ENCODE measurements at regions not wholly inside any gene's neighbourhood (a gene's known extent, or its start where the extent isn't known, plus 50 kb on each side); places are given as distances from the start of the nearest gene placed in this dataset.

DNA sequence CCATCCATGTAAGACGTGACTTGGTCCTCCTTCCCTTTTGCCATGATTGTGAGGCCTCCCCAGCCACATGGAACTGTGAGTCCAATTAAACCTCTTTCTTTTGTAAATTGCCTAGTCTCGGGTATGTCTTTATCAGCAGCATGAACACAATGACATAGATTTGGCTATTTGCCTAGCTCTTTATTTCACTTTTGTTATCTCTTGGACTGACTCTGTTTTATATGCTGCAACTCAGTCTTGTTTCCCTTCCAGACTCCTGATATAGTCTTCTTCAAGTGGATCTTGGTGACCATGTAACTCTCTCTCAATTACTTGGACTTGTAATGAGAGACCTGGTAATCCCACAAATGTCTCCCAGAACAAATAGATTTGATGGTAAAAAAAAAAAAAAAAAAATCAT, 627.6 kb downstream of the CCDC85A start:
- no peak overlapping the region for H3K4me3 ChIP-seq (ENCODE audit: low read length)
- H3K79me2 ChIP-seq (ENCODE audit: low read length), result no peaks in the 10 kb centered on the region
- H3K9me3 ChIP-seq (ENCODE audit: low read length), result no peaks in the 10 kb centered on the region
- H3K27ac ChIP-seq (ENCODE audit: low read length), result no peak overlapping the region
- no peak overlapping the region for H3K4me2 ChIP-seq (ENCODE audit: low read length)
- intact Hi-C loops (cut with micrococcal nuclease), result no loop called here
- H2AFZ ChIP-seq (ENCODE audit: low read length), result no peak overlapping the region
- H3K4me1 ChIP-seq (ENCODE audit: insufficient read depth, low read length), result peaks cover 27% of the 10 kb centered on the region
- ATAC-seq (no peak), DNase-seq (no peak)
- POLR2A ChIA-PET (ENCODE audit: unreplicated experiment), result no interaction called here
- H3K27me3 ChIP-seq (ENCODE audit: low read length), result no peaks in the 10 kb centered on the region
- no peaks in the 10 kb centered on the region for H3F3A ChIP-seq (ENCODE audit: low read length, unreplicated experiment)
- H3K9me2 ChIP-seq (replicated peaks; ENCODE audit: low read length), result no peaks in the 10 kb centered on the region
- H3K36me3 ChIP-seq (ENCODE audit: low read depth, low read length), result no peaks in the 10 kb centered on the region
- BruUV-seq (replicated peaks), result no TSS peak
- CTCF ChIA-PET, result no interaction called here
- TF ChIP-seq, protein P1, sequence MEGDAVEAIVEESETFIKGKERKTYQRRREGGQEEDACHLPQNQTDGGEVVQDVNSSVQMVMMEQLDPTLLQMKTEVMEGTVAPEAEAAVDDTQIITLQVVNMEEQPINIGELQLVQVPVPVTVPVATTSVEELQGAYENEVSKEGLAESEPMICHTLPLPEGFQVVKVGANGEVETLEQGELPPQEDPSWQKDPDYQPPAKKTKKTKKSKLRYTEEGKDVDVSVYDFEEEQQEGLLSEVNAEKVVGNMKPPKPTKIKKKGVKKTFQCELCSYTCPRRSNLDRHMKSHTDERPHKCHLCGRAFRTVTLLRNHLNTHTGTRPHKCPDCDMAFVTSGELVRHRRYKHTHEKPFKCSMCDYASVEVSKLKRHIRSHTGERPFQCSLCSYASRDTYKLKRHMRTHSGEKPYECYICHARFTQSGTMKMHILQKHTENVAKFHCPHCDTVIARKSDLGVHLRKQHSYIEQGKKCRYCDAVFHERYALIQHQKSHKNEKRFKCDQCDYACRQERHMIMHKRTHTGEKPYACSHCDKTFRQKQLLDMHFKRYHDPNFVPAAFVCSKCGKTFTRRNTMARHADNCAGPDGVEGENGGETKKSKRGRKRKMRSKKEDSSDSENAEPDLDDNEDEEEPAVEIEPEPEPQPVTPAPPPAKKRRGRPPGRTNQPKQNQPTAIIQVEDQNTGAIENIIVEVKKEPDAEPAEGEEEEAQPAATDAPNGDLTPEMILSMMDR (conservative IDR thresholded peaks at IDR 0.05; ENCODE audit: low read depth, low read length), result no peak
- no peak for TF ChIP-seq EZH2 (IDR thresholded peaks at IDR 0.05; ENCODE audit: low read length, unreplicated experiment)
- TF ChIP-seq EZH2phosphoT487 (IDR thresholded peaks at IDR 0.05; ENCODE audit: borderline replicate concordance, low read length), result no peak
- no peaks in the 10 kb centered on the region for H4K20me1 ChIP-seq (ENCODE audit: low read length)
- H3K9ac ChIP-seq (ENCODE audit: low read length), result no peak overlapping the region

DNA sequence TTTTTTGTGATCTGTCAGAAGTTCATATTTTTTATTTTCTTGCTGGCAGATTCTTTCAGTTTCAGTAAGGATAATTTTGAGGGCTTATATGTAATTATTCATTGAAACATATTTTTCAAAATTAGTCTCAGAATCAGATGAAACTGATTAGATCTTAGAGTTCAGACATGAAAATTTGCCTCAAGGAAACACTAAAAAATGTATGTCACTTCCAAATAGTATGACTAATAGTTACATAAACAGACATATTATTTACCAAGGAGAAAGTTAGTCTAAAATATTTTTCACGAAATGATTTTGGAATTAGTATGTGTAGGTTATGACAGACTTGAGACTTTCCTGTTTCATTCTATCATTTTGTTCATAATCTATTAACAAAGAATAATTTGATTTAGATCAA, 628.6 kb downstream of the CCDC85A start:
- ATAC-seq (peak; percentile 68), DNase-seq (peak; percentile 63)
- Histone ChIP-seq H3K9ac (ENCODE audit: low read length) (no peak overlapping the region), H3K4me1 (ENCODE audit: insufficient read depth, low read length) (peaks cover 18% of the 10 kb centered on the region), H3K27ac (ENCODE audit: low read length) (peak overlapping the region; percentile 25; the same call in 1 of the 2 replicates), H3F3A (ENCODE audit: low read length, unreplicated experiment) (no peaks in the 10 kb centered on the region), H3K27me3 (ENCODE audit: low read length) (0 out of 2 replicates have a peak, but pooled peaks cover 1% of the 10 kb centered on the region), H3K79me2 (ENCODE audit: low read length) (no peaks in the 10 kb centered on the region), H3K4me2 (ENCODE audit: low read length) (peak overlapping the region; percentile 65), H4K20me1 (ENCODE audit: low read length) (no peaks in the 10 kb centered on the region), H2AFZ (ENCODE audit: low read length) (0 out of 2 replicates have a peak overlapping the region, but pooled peaks have one; percentile 10), H3K9me2 (replicated peaks; ENCODE audit: low read length) (no peaks in the 10 kb centered on the region), H3K36me3 (ENCODE audit: low read depth, low read length) (no peaks in the 10 kb centered on the region), H3K9me3 (ENCODE audit: low read length) (no peaks in the 10 kb centered on the region), H3K4me3 (ENCODE audit: low read length) (peak overlapping the region; percentile 20; the same call in 1 of the 2 replicates)
- CTCF ChIA-PET, result no interaction called here
- POLR2A ChIA-PET (ENCODE audit: unreplicated experiment), result no interaction called here
- no TSS peak for BruUV-seq (replicated peaks)
- intact Hi-C loops (cut with micrococcal nuclease), result no loop called here
- TF ChIP-seq EZH2phosphoT487 (IDR thresholded peaks at IDR 0.05; ENCODE audit: borderline replicate concordance, low read length) (no peak), EZH2 (IDR thresholded peaks at IDR 0.05; ENCODE audit: low read length, unreplicated experiment) (no peak)

DNA sequence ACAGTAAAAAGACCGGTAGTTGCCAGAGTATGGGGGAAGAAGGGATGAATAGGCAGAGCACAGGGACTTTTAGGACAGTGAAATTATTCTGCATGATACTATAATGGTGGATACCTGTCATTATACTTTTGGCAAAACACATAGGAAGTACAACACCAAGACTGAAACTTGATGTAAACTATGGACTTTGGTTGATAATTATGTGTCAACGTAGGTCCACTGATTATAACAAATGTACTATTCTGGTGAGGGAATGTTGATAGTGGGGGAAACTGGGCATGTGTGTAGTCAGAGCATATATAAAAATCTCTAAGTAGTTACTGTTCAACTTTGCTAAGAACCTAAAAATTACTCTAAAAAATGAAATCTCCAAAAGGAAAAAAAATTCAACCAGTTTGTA, 629.7 kb downstream of the CCDC85A start:
- H3K9ac ChIP-seq (ENCODE audit: low read length), result no peak overlapping the region
- H3K36me3 ChIP-seq (ENCODE audit: low read depth, low read length), result no peaks in the 10 kb centered on the region
- ATAC-seq (no peak), DNase-seq (no peak)
- H3K4me3 ChIP-seq (ENCODE audit: low read length), result no peak overlapping the region
- POLR2A ChIA-PET (ENCODE audit: unreplicated experiment), result no interaction called here
- intact Hi-C loops (cut with micrococcal nuclease), result no loop called here
- BruUV-seq (replicated peaks), result no TSS peak
- CTCF ChIA-PET, result no interaction called here
- TF ChIP-seq, protein P1 (conservative IDR thresholded peaks at IDR 0.05; ENCODE audit: low read depth, low read length), result no peak
- TF ChIP-seq EZH2 (IDR thresholded peaks at IDR 0.05; ENCODE audit: low read length, unreplicated experiment), result no peak
- TF ChIP-seq EZH2phosphoT487 (IDR thresholded peaks at IDR 0.05; ENCODE audit: borderline replicate concordance, low read length), result no peak
- H4K20me1 ChIP-seq (ENCODE audit: low read length), result no peaks in the 10 kb centered on the region
- H3F3A ChIP-seq (ENCODE audit: low read length, unreplicated experiment), result no peaks in the 10 kb centered on the region
- no peak overlapping the region for H3K27ac ChIP-seq (ENCODE audit: low read length)
- H3K9me3 ChIP-seq (ENCODE audit: low read length), result no peaks in the 10 kb centered on the region
- H2AFZ ChIP-seq (ENCODE audit: low read length), result no peak overlapping the region
- H3K4me2 ChIP-seq (ENCODE audit: low read length), result peak overlapping the region; percentile 65; the same call in 1 of the 2 replicates
- no peaks in the 10 kb centered on the region for H3K9me2 ChIP-seq (replicated peaks; ENCODE audit: low read length)
- no peaks in the 10 kb centered on the region for H3K79me2 ChIP-seq (ENCODE audit: low read length)
- H3K4me1 ChIP-seq (ENCODE audit: insufficient read depth, low read length), result peaks cover 18% of the 10 kb centered on the region
- H3K27me3 ChIP-seq (ENCODE audit: low read length), result 0 out of 2 replicates have a peak, but pooled peaks cover 3% of the 10 kb centered on the region
